DND-41 (cell line): ENCODE measurements at regions not wholly inside any gene's neighbourhood (a gene's known extent, or its start where the extent isn't known, plus 50 kb on each side); places are given as distances from the start of the nearest gene placed in this dataset.

Experiments used
- EZH2 ChIP-seq: IDR thresholded peaks from 3 replicates; pipeline ENCODE4 v1.6.1; 2012; ENCODE audit warnings: borderline replicate concordance, low read depth, mild to moderate bottlenecking, moderate library complexity, low read length, inconsistent platforms; ENCODE audit not compliant: severe bottlenecking
- TF ChIP-seq, protein P1 (sequence below): IDR thresholded peaks from 2 replicates; pipeline ENCODE4 v1.5.1; 2012; ENCODE audit warnings: borderline replicate concordance, low read length, moderate library complexity, mild to moderate bottlenecking; ENCODE audit not compliant: poor library complexity, severe bottlenecking; ENCODE audit errors: extremely low read depth

DNA sequence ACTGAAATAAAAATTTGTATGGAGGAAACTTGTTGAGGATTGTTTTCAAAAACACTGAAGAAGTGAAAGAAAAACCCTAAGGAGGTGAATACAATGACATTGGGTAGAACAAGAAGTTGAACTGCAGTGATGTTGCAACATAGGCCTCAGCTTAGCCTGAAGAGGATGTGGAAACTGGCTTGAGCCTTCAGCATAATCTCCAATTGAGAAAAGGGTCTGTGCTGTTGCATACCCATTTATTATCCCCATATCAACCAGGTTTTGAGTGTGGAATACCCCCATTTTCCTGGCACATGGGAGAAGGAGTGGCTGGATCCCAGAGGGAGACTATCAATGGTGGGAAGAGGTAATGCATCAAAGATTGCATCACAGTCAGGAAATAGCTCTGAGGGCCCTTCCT, 695.0 kb upstream of the HS3ST1 start:
- TF ChIP-seq, protein P1, sequence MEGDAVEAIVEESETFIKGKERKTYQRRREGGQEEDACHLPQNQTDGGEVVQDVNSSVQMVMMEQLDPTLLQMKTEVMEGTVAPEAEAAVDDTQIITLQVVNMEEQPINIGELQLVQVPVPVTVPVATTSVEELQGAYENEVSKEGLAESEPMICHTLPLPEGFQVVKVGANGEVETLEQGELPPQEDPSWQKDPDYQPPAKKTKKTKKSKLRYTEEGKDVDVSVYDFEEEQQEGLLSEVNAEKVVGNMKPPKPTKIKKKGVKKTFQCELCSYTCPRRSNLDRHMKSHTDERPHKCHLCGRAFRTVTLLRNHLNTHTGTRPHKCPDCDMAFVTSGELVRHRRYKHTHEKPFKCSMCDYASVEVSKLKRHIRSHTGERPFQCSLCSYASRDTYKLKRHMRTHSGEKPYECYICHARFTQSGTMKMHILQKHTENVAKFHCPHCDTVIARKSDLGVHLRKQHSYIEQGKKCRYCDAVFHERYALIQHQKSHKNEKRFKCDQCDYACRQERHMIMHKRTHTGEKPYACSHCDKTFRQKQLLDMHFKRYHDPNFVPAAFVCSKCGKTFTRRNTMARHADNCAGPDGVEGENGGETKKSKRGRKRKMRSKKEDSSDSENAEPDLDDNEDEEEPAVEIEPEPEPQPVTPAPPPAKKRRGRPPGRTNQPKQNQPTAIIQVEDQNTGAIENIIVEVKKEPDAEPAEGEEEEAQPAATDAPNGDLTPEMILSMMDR, result no peak
- no peak for TF ChIP-seq EZH2
